ENCODE measurements at regions not wholly inside any gene's neighbourhood (a gene's known extent, or its start where the extent isn't known, plus 50 kb on each side); places are given as distances from the start of the nearest gene placed in this dataset.

DNA sequence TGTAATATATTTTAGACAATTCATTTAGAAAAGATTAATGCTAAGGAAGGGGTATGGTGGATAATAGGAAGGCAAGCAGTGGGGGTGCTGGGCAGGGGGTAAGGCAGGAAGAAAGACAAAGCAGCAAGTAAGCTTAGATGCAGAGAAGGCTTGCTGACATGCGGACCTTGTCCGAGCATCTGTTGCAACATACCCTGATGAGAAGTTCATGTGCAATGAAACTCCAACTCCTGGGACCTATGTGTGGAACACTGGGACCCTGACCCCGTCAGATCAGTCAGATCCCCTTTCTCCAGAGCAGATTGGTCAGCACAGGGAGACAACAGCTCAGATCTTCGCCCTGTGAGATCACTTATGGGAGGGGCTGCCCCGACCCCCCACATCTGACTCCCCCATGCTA is 71.3 kb upstream of the ZNF599 start:
- no TSS peak for BruUV-seq (replicated peaks)
- ChIA-PET CTCF (no interaction called here), POLR2A (no interaction called here)
- Mint-ChIP-seq H3K36me3 (ENCODE audit: insufficient read depth, unreplicated experiment) (peaks cover 6% of the 10 kb centered on the region), H3K4me1 (ENCODE audit: insufficient read depth, unreplicated experiment) (no peaks in the 10 kb centered on the region), H3K4me3 (ENCODE audit: unreplicated experiment) (no peak overlapping the region), H3K27ac (ENCODE audit: low read depth, unreplicated experiment) (no peak overlapping the region), H3K9me3 (ENCODE audit: unreplicated experiment) (peaks cover 22% of the 10 kb centered on the region), H3K27me3 (ENCODE audit: insufficient read depth, unreplicated experiment) (no peaks in the 10 kb centered on the region)
- intact Hi-C loops (cut with micrococcal nuclease) = no loop called here
- no peak for TF ChIP-seq CTCF (IDR thresholded peaks at IDR 0.05; ENCODE audit: unreplicated experiment)
- no peak for DNase-seq (ENCODE audit: unreplicated experiment)

DNA sequence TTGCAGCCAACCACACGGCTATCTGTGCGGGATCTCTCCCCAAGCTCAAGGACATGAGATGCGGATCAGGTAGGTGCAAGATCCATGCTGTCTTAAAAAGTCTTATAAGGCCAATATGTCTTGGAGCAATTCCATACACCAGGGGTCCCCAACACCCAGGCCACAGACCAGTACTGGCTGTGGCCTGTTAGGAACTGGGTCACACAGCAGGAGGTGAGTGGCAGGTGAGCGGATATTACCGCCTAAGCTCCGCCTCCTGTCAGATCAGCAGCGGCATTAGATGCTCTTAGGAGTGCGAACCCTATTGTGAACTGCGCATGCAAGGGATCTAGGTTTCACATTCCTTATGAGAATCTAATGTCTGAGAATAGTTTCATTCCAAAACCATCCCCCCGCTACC is 68.8 kb upstream of the ZNF599 start:
- CTCF ChIA-PET = interaction anchor here (1.1 kb wide), 1 partner anchor 131 kb away, joined by 4 read pairs; no protein-coding TSS in a partner anchor
- intact Hi-C loops (cut with micrococcal nuclease) = no loop called here
- H3K27me3 Mint-ChIP-seq (ENCODE audit: insufficient read depth, unreplicated experiment) = no peaks in the 10 kb centered on the region

DNA sequence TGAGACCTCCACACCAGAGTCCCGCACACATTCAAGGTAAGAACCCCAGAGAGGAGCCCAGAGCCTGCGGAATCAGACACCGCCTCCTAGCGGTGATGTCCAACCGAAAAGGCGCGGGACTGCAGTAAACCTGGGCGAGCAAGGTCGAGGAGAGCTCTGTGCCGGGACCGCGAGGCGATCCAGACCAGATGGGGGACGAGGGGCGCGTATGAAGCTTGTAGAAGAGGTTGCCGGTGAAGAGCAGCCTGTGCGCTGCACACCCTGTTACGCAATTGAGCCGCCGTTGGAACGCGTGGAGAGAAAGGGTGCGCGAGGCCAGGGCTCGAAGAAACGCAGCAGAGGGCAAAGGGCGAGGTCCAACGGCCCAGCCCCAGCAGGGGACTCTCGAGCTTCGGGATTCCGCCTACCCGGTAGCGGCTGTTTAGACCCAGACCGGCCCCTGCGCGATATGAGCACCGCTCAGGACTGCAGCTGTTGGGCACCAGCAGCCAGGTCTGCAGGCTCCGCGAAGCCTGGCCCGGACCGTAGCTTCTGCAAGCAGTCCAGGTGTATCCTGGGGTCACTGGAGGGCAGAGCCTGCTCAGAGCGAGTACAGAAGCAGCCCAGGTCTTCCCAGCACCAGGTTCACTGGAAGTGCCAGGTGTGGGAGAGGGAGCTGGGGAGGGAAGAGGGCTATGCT is 65.9 kb upstream of the ZNF599 start:
- ChIA-PET CTCF (no interaction called here), POLR2A (interaction anchor here (0.6 kb wide), 1 partner anchor 1045 kb away, joined by 3 read pairs; no protein-coding TSS in a partner anchor)
- peaks cover 6% of the 10 kb centered on the region for H3K36me3 Mint-ChIP-seq (ENCODE audit: insufficient read depth, unreplicated experiment)
- TF ChIP-seq CTCF (IDR thresholded peaks at IDR 0.05; ENCODE audit: unreplicated experiment) = no peak
- DNase-seq (ENCODE audit: unreplicated experiment) = no peak
- H3K27ac Mint-ChIP-seq (ENCODE audit: low read depth, unreplicated experiment) = no peak overlapping the region
- no peaks in the 10 kb centered on the region for H3K9me3 Mint-ChIP-seq (ENCODE audit: unreplicated experiment)
- BruUV-seq (replicated peaks) = no TSS peak
- H3K4me1 Mint-ChIP-seq (ENCODE audit: insufficient read depth, unreplicated experiment) = no peaks in the 10 kb centered on the region
- H3K4me3 Mint-ChIP-seq (ENCODE audit: unreplicated experiment) = no peak overlapping the region
- H3K27me3 Mint-ChIP-seq (ENCODE audit: insufficient read depth, unreplicated experiment) = no peaks in the 10 kb centered on the region
- intact Hi-C loops (cut with micrococcal nuclease) = no loop called here

More for the DNA sequence above, 68.8 kb upstream of the ZNF599 start:
- DNase-seq (ENCODE audit: unreplicated experiment) = no peak
- no TSS peak for BruUV-seq (replicated peaks)
- Mint-ChIP-seq H3K27ac (ENCODE audit: low read depth, unreplicated experiment) (no peak overlapping the region), H3K4me3 (ENCODE audit: unreplicated experiment) (no peak overlapping the region), H3K9me3 (ENCODE audit: unreplicated experiment) (peaks cover 6% of the 10 kb centered on the region), H3K36me3 (ENCODE audit: insufficient read depth, unreplicated experiment) (peaks cover 9% of the 10 kb centered on the region), H3K4me1 (ENCODE audit: insufficient read depth, unreplicated experiment) (no peaks in the 10 kb centered on the region)
- TF ChIP-seq CTCF (IDR thresholded peaks at IDR 0.05; ENCODE audit: unreplicated experiment) = no peak
- POLR2A ChIA-PET = interaction anchor here (1.0 kb wide), 1 partner anchor 85 kb away, joined by 3 read pairs; the partner anchor contains the start of gene ZNF30

GRCh38 chr19:34838248-34838647 is 65.2 kb upstream of the ZNF599 start:
- no peak overlapping the region for H3K4me3 Mint-ChIP-seq (ENCODE audit: unreplicated experiment)
- peaks cover 2% of the 10 kb centered on the region for H3K9me3 Mint-ChIP-seq (ENCODE audit: unreplicated experiment)
- ChIA-PET CTCF (interaction anchor here (0.8 kb wide), 1 partner anchor 141 kb away, joined by 4 read pairs; no protein-coding TSS in a partner anchor), POLR2A (interaction anchor here (0.6 kb wide), 1 partner anchor 1044 kb away, joined by 3 read pairs; no protein-coding TSS in a partner anchor)
- TF ChIP-seq CTCF (IDR thresholded peaks at IDR 0.05; ENCODE audit: unreplicated experiment) = no peak
- H3K27ac Mint-ChIP-seq (ENCODE audit: low read depth, unreplicated experiment) = no peak overlapping the region
- BruUV-seq (replicated peaks) = no TSS peak
- H3K4me1 Mint-ChIP-seq (ENCODE audit: insufficient read depth, unreplicated experiment) = no peaks in the 10 kb centered on the region
- intact Hi-C loops (cut with micrococcal nuclease) = no loop called here
- no peak for DNase-seq (ENCODE audit: unreplicated experiment)
- H3K36me3 Mint-ChIP-seq (ENCODE audit: insufficient read depth, unreplicated experiment) = peaks cover 6% of the 10 kb centered on the region
- H3K27me3 Mint-ChIP-seq (ENCODE audit: insufficient read depth, unreplicated experiment) = no peaks in the 10 kb centered on the region
